ENCODE measurements at regions not wholly inside any gene's neighbourhood (a gene's known extent, or its start where the extent isn't known, plus 50 kb on each side); places are given as distances from the start of the nearest gene placed in this dataset.

- no peak for TF ChIP-seq CTCF (IDR thresholded peaks at IDR 0.05; ENCODE audit: borderline replicate concordance, extremely low read depth, low read length, poor library complexity, severe bottlenecking)
- TF ChIP-seq EZH2 (IDR thresholded peaks at IDR 0.05; ENCODE audit: borderline replicate concordance, low read depth, low read length, severe bottlenecking) = no peak
Measured at GRCh38 chr4:177862541-177863176, 420.4 kb upstream of the AGA start.
